ENCODE measurements at regions not wholly inside any gene's neighbourhood (a gene's known extent, or its start where the extent isn't known, plus 50 kb on each side); places are given as distances from the start of the nearest gene placed in this dataset.

- Mint-ChIP-seq H3K36me3 (peaks cover 9% of the 10 kb centered on the region), H3K27me3 (no peaks in the 10 kb centered on the region), H3K9me3 (peaks cover 6% of the 10 kb centered on the region), H3K4me1 (peaks cover 15% of the 10 kb centered on the region), H3K27ac (no peak overlapping the region), H3K4me3 (no peak overlapping the region)
- DNase-seq: no peak
These were observed 80.4 kb upstream of the WDR75 start for GRCh38 chr2:189360861-189361260.

GRCh38 chr2:189362283-189362682, 79.0 kb upstream of the WDR75 start:
- Mint-ChIP-seq H3K9me3 (peaks cover 6% of the 10 kb centered on the region), H3K4me3 (peak overlapping the region; percentile 5), H3K36me3 (peaks cover 5% of the 10 kb centered on the region), H3K27me3 (no peaks in the 10 kb centered on the region), H3K27ac (peak overlapping the region; percentile 75), H3K4me1 (peaks cover 15% of the 10 kb centered on the region)
- no peak for DNase-seq

- Mint-ChIP-seq H3K4me3 (no peak overlapping the region), H3K36me3 (peaks cover 5% of the 10 kb centered on the region), H3K27me3 (no peaks in the 10 kb centered on the region), H3K27ac (no peak overlapping the region), H3K4me1 (peaks cover 15% of the 10 kb centered on the region), H3K9me3 (peaks cover 6% of the 10 kb centered on the region)
- no peak for DNase-seq
These were observed 77.7 kb upstream of the WDR75 start for GRCh38 chr2:189363559-189363958.

DNA sequence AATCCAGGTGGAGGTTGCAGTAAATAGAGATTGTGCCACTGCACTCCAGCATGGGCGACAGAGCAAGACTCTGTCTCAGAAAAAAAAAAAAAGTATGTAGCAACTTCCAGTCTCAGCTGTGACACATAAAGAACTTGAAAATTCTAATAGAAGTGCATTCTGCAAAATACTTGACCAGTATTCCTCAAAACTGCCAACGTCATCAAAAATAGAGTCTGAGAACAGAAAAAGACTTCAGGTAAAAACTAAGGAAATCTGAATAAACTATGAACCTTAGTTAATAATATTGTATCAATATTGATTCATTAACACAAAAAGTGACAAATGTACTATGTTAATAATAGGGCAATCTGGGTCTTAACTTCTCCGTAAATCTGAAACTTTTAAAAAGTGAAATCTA, 76.7 kb upstream of the WDR75 start:
- peaks cover 5% of the 10 kb centered on the region for H3K36me3 Mint-ChIP-seq
- no peaks in the 10 kb centered on the region for H3K27me3 Mint-ChIP-seq
- H3K27ac Mint-ChIP-seq: no peak overlapping the region
- peaks cover 6% of the 10 kb centered on the region for H3K9me3 Mint-ChIP-seq
- H3K4me1 Mint-ChIP-seq: peaks cover 15% of the 10 kb centered on the region
- H3K4me3 Mint-ChIP-seq: no peak overlapping the region
- DNase-seq: no peak

GRCh38 chr2:189366349-189366748, 74.9 kb upstream of the WDR75 start:
- Mint-ChIP-seq H3K4me3 (no peak overlapping the region), H3K4me1 (peaks cover 12% of the 10 kb centered on the region), H3K36me3 (no peaks in the 10 kb centered on the region), H3K27me3 (no peaks in the 10 kb centered on the region), H3K27ac (no peak overlapping the region), H3K9me3 (no peaks in the 10 kb centered on the region)
- DNase-seq: no peak

DNA sequence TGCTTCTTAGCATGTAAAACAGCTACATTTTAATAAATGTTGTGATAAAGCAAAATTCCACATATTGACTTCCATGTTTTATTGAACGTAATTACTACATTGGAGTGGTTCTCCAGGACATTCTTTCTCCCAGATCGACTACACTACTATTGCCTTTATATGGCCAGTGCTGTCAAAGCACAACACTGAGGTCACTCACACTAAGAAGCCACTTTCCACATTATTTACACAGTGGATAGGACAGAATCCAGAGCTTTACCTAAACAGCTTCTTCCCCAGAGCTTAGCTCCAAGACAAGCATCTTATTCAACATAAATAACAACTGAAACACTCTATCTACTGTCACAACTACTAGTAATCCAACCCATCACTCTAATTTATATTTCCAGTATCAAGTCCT, 73.9 kb upstream of the WDR75 start:
- H3K4me3 Mint-ChIP-seq: no peak overlapping the region
- DNase-seq: no peak
- H3K9me3 Mint-ChIP-seq: no peaks in the 10 kb centered on the region
- no peaks in the 10 kb centered on the region for H3K27me3 Mint-ChIP-seq
- peaks cover 10% of the 10 kb centered on the region for H3K4me1 Mint-ChIP-seq
- no peaks in the 10 kb centered on the region for H3K36me3 Mint-ChIP-seq
- H3K27ac Mint-ChIP-seq: no peak overlapping the region

GRCh38 chr2:189369566-189369965, 71.7 kb upstream of the WDR75 start:
- Mint-ChIP-seq H3K4me1 (peaks cover 6% of the 10 kb centered on the region), H3K9me3 (no peaks in the 10 kb centered on the region), H3K4me3 (no peak overlapping the region), H3K36me3 (no peaks in the 10 kb centered on the region), H3K27me3 (no peaks in the 10 kb centered on the region), H3K27ac (no peak overlapping the region)
- DNase-seq: no peak

DNA sequence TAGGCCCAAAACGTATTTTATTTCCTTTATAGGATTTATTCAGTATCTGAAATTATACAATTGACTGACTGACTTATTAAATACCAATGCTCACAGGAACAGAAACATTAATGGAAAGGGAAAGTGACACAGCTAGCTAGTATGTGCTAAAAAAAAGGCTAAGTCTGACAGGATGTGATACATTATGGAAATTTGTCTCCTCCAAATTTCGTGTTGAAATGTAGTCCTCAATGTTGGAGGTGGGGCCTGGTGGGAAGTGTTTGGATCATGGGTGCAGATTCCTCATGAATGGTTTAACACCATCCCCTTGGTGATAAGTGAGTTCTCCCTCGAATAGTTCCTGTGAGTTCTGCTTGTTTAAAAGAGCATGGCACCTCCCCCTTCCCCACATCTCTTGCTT, 70.6 kb upstream of the WDR75 start:
- Mint-ChIP-seq H3K4me3 (no peak overlapping the region), H3K9me3 (no peaks in the 10 kb centered on the region), H3K36me3 (no peaks in the 10 kb centered on the region), H3K27ac (no peak overlapping the region), H3K27me3 (no peaks in the 10 kb centered on the region), H3K4me1 (peaks cover 9% of the 10 kb centered on the region)
- DNase-seq: no peak

- no peak overlapping the region for H3K4me3 Mint-ChIP-seq
- no peaks in the 10 kb centered on the region for H3K27me3 Mint-ChIP-seq
- no peaks in the 10 kb centered on the region for H3K36me3 Mint-ChIP-seq
- H3K27ac Mint-ChIP-seq: no peak overlapping the region
- H3K9me3 Mint-ChIP-seq: no peaks in the 10 kb centered on the region
- no peak for DNase-seq
- H3K4me1 Mint-ChIP-seq: peaks cover 9% of the 10 kb centered on the region
These were observed 68.5 kb upstream of the WDR75 start for GRCh38 chr2:189372688-189373257.

- DNase-seq: no peak
- no peaks in the 10 kb centered on the region for H3K27me3 Mint-ChIP-seq
- H3K9me3 Mint-ChIP-seq: no peaks in the 10 kb centered on the region
- no peaks in the 10 kb centered on the region for H3K36me3 Mint-ChIP-seq
- H3K27ac Mint-ChIP-seq: no peak overlapping the region
- peaks cover 9% of the 10 kb centered on the region for H3K4me1 Mint-ChIP-seq
- no peak overlapping the region for H3K4me3 Mint-ChIP-seq
These were observed 66.8 kb upstream of the WDR75 start for GRCh38 chr2:189374481-189374880.

- Mint-ChIP-seq H3K27me3 (no peaks in the 10 kb centered on the region), H3K4me3 (no peak overlapping the region), H3K9me3 (no peaks in the 10 kb centered on the region), H3K36me3 (no peaks in the 10 kb centered on the region), H3K27ac (no peak overlapping the region), H3K4me1 (peaks cover 9% of the 10 kb centered on the region)
- DNase-seq: no peak
These were observed 65.4 kb upstream of the WDR75 start for GRCh38 chr2:189375842-189376241.

DNA sequence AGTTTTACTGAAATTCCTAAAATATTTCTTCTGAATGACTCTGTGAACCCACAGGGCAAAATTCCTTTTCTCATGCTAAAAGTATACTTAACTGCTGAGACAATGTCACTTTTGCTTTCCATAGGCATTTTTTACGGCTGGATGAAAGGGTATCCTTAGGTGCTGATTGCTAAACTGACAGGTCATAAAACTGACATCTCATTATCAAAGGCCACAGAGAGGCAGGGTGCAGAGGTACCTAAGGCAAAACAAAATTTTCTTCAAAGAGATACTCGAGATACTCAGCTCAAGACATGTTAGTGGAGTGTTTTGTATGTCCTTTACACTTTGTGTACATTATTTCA, 62.0 kb upstream of the WDR75 start:
- Mint-ChIP-seq H3K9me3 (no peaks in the 10 kb centered on the region), H3K27me3 (no peaks in the 10 kb centered on the region), H3K4me1 (peaks cover 6% of the 10 kb centered on the region), H3K27ac (no peak overlapping the region), H3K36me3 (no peaks in the 10 kb centered on the region), H3K4me3 (no peak overlapping the region)
- no peak for DNase-seq

DNA sequence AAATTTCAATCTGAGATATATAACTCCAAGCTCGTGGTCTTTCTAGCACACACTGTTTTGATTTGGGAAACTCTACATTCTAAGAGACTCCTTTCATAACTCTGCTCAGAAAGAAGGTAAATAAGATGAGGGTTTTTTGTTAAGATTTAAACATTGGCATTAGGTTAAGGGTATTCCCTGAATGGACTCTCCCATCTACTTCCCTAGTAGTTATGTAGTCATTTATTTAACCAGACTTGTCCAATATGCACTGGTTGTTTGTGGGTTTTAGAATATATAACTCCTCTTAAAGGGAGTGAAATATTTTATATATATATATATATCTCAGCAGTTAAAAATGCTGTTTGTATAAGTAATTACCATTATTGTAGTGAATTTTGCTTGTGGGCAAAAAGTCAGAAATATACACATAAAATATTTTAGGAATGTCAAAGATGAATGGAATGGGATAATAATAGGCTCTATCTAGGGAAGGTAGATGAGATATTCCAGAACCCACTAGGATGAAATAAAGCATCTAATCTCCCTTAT, 61.5 kb upstream of the WDR75 start:
- Mint-ChIP-seq H3K27ac (no peak overlapping the region), H3K27me3 (no peaks in the 10 kb centered on the region), H3K4me3 (no peak overlapping the region), H3K4me1 (peaks cover 2% of the 10 kb centered on the region), H3K9me3 (no peaks in the 10 kb centered on the region), H3K36me3 (no peaks in the 10 kb centered on the region)
- no peak for DNase-seq

- H3K36me3 Mint-ChIP-seq: peaks cover 4% of the 10 kb centered on the region
- H3K4me3 Mint-ChIP-seq: no peak overlapping the region
- H3K27ac Mint-ChIP-seq: no peak overlapping the region
- DNase-seq: no peak
- no peaks in the 10 kb centered on the region for H3K4me1 Mint-ChIP-seq
- no peaks in the 10 kb centered on the region for H3K27me3 Mint-ChIP-seq
- no peaks in the 10 kb centered on the region for H3K9me3 Mint-ChIP-seq
These were observed 58.6 kb upstream of the WDR75 start for GRCh38 chr2:189382668-189383067.

GRCh38 chr2:189386741-189387140, 54.5 kb upstream of the WDR75 start:
- peaks cover 4% of the 10 kb centered on the region for H3K36me3 Mint-ChIP-seq
- H3K4me3 Mint-ChIP-seq: no peak overlapping the region
- no peaks in the 10 kb centered on the region for H3K4me1 Mint-ChIP-seq
- H3K9me3 Mint-ChIP-seq: no peaks in the 10 kb centered on the region
- DNase-seq: no peak
- no peak overlapping the region for H3K27ac Mint-ChIP-seq
- no peaks in the 10 kb centered on the region for H3K27me3 Mint-ChIP-seq

DNA sequence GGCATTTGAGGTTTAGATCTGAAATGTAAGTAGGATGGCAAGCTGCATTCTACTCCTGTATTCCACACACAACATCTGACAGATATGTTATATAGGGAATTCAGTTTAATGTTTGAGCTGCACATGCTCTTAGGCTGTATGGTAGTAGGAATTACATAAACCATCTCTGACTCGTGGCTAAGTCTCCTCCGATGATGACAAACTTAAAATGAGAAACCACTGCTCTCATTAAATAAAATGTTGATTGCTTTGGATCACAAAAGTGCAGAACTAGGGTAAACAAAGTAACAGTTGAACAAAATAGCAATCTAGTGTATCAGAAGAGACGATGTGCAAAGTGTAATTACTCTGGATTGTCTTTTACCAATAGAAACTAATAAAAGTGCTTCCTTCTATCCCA, 50.1 kb upstream of the WDR75 start:
- H3K27ac Mint-ChIP-seq: no peak overlapping the region
- H3K4me3 Mint-ChIP-seq: no peak overlapping the region
- no peaks in the 10 kb centered on the region for H3K9me3 Mint-ChIP-seq
- no peaks in the 10 kb centered on the region for H3K27me3 Mint-ChIP-seq
- no peak for DNase-seq
- H3K36me3 Mint-ChIP-seq: peaks cover 4% of the 10 kb centered on the region
- H3K4me1 Mint-ChIP-seq: peaks cover 3% of the 10 kb centered on the region
